ENCODE measurements at regions not wholly inside any gene's neighbourhood (a gene's known extent, or its start where the extent isn't known, plus 50 kb on each side); places are given as distances from the start of the nearest gene placed in this dataset.

DNA sequence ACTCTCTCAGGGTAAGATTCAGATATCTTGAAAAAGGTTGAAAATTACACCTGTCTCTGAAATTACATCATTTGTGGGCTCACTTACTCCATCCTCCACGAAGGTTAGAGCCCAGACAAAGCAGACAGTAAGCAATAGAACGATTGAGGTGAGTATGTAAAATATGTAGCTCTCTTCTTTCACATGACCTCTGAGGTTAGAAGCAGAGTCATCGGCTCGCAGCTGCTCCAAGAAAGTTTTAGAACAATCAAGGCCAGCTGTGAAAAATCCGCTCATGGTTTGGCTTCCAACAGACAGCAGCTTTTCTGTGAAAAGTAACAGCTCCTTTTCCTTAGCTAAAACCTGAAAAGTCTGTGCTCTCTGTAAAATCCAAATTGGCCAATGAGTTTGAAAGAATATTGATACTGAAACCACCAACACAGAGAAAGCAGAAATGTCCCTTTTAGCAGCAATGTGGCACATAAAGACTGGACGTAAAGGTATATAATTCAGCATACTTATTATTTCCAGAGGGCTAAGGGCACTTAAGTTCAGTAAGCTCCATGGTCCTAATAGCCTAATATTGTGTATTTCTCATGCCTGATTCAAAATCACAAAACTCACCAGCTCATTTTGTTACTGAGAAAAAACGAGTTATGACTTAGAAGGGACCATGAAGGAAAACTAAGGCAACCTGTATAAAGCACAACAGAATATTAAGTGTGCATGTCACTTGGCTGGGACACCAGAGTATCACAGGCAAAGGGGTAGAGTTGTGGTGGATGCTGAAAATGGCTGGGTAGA is 78.2 kb downstream of the FAM76B start:
- TF ChIP-seq CTCF (IDR thresholded peaks at IDR 0.05; ENCODE audit: low read depth, low read length), result no peak
- TF ChIP-seq EZH2phosphoT487 (IDR thresholded peaks at IDR 0.05; ENCODE audit: low read depth), result no peak

All from OCI-LY3 (cell line).